Peyer's patch (tissue), 4 donors: ENCODE measurements at regions not wholly inside any gene's neighbourhood (a gene's known extent, or its start where the extent isn't known, plus 50 kb on each side); places are given as distances from the start of the nearest gene placed in this dataset.

ENCODE experiments used
- POLR2A ChIP-seq, 2 donors: fragments of 450-650 bp; IDR thresholded peaks; one replicate each; pipeline ENCODE4 v1.5.1; 2017; ENCODE audit warnings: antibody characterized with exemption in 2 of 2, mild to moderate bottlenecking in 2 of 2, moderate library complexity in 2 of 2
- TF ChIP-seq, protein P1 (sequence below), 6 experiments: fragments of 450-650 bp in 4 of 6; fragments of 200-600 bp in 2 of 6; sonication (generic) in 1 of 6; IDR thresholded peaks; one replicate each; pipeline ENCODE4 v1.5.1; 2017 to 2019; ENCODE audit warnings: antibody characterized with exemption in 6 of 6, mild to moderate bottlenecking in 3 of 6, moderate library complexity in 1 of 6

GRCh38 chr18:42229211-42230210 is 274.5 kb downstream of the PIK3C3 start:
- no peak for TF ChIP-seq POLR2A (IDR thresholded peaks at IDR 0.05)
- TF ChIP-seq, protein P1, sequence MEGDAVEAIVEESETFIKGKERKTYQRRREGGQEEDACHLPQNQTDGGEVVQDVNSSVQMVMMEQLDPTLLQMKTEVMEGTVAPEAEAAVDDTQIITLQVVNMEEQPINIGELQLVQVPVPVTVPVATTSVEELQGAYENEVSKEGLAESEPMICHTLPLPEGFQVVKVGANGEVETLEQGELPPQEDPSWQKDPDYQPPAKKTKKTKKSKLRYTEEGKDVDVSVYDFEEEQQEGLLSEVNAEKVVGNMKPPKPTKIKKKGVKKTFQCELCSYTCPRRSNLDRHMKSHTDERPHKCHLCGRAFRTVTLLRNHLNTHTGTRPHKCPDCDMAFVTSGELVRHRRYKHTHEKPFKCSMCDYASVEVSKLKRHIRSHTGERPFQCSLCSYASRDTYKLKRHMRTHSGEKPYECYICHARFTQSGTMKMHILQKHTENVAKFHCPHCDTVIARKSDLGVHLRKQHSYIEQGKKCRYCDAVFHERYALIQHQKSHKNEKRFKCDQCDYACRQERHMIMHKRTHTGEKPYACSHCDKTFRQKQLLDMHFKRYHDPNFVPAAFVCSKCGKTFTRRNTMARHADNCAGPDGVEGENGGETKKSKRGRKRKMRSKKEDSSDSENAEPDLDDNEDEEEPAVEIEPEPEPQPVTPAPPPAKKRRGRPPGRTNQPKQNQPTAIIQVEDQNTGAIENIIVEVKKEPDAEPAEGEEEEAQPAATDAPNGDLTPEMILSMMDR (IDR thresholded peaks at IDR 0.05), result no peak
